Parathyroid adenoma (tissue), 2 donors: ENCODE measurements at regions not wholly inside any gene's neighbourhood (a gene's known extent, or its start where the extent isn't known, plus 50 kb on each side); places are given as distances from the start of the nearest gene placed in this dataset.

Experiments used
- H2AFZ ChIP-seq: fragments of 300-600 bp; sonication (generic); one replicate; pipeline ENCODE4 v1.7.0; 2017; ENCODE audit warnings: antibody characterized with exemption, mild to moderate bottlenecking
- H3K27ac ChIP-seq: fragments of 300-600 bp; sonication (generic); one replicate; pipeline ENCODE4 v1.7.0; 2017
- H3K27me3 ChIP-seq: fragments of 300-600 bp; sonication (generic); one replicate; pipeline ENCODE4 v1.7.0; 2017; ENCODE audit warnings: low read length; ENCODE audit not compliant: control insufficient read depth, insufficient read depth
- H3K36me3 ChIP-seq: fragments of 300-600 bp; sonication (generic); one replicate; pipeline ENCODE4 v1.7.0; 2017; ENCODE audit warnings: low read length; ENCODE audit not compliant: control insufficient read depth, insufficient read depth
- H3K4me1 ChIP-seq: fragments of 300-600 bp; sonication (generic); one replicate; pipeline ENCODE4 v1.7.0; 2017; ENCODE audit warnings: control low read depth
- H3K4me2 ChIP-seq: fragments of 300-600 bp; sonication (generic); one replicate; pipeline ENCODE4 v1.7.0; 2017; ENCODE audit warnings: low read length
- H3K4me3 ChIP-seq: fragments of 300-600 bp; sonication (generic); one replicate; pipeline ENCODE4 v1.7.0; 2017; ENCODE audit warnings: low read depth, low read length
- H3K79me2 ChIP-seq: fragments of 300-600 bp; sonication (generic); one replicate; pipeline ENCODE4 v1.7.0; 2017; ENCODE audit warnings: control low read depth
- H3K9ac ChIP-seq: fragments of 300-600 bp; sonication (generic); one replicate; pipeline ENCODE4 v1.7.0; 2017; ENCODE audit warnings: mild to moderate bottlenecking
- H3K9me3 ChIP-seq: fragments of 300-600 bp; sonication (generic); one replicate; pipeline ENCODE4 v1.7.0; 2017; ENCODE audit warnings: low read length; ENCODE audit not compliant: control insufficient read depth
- CTCF ChIP-seq: fragments of 300-600 bp; sonication (generic); IDR thresholded peaks from one replicate; pipeline ENCODE4 v1.7.0; 2017; ENCODE audit warnings: antibody characterized with exemption, mild to moderate bottlenecking
- donor health status: primary hyperparathyroidism.

GRCh38 chr14:87732562-87732961, 260.4 kb downstream of the GALC start:
- Histone ChIP-seq H3K9me3 (no peaks in the 10 kb centered on the region), H3K27me3 (no peaks in the 10 kb centered on the region), H3K79me2 (no peaks in the 10 kb centered on the region), H2AFZ (no peak overlapping the region), H3K27ac (no peak overlapping the region), H3K4me1 (no peaks in the 10 kb centered on the region), H3K36me3 (no peaks in the 10 kb centered on the region), H3K4me2 (no peak overlapping the region), H3K9ac (no peak overlapping the region), H3K4me3 (no peak overlapping the region)
- no peak for TF ChIP-seq CTCF

GRCh38 chr14:87725318-87725717, 267.7 kb downstream of the GALC start:
- Histone ChIP-seq H3K9me3 (no peaks in the 10 kb centered on the region), H3K9ac (no peak overlapping the region), H3K4me2 (no peak overlapping the region), H3K27ac (no peak overlapping the region), H3K36me3 (no peaks in the 10 kb centered on the region), H3K27me3 (no peaks in the 10 kb centered on the region), H3K4me1 (no peaks in the 10 kb centered on the region), H2AFZ (no peak overlapping the region), H3K79me2 (no peaks in the 10 kb centered on the region), H3K4me3 (no peak overlapping the region)
- TF ChIP-seq CTCF: no peak

- Histone ChIP-seq H3K4me1 (no peaks in the 10 kb centered on the region), H3K79me2 (no peaks in the 10 kb centered on the region), H3K9me3 (no peaks in the 10 kb centered on the region), H3K27me3 (no peaks in the 10 kb centered on the region), H3K27ac (no peak overlapping the region), H3K36me3 (no peaks in the 10 kb centered on the region), H3K4me3 (no peak overlapping the region), H3K9ac (no peak overlapping the region), H3K4me2 (no peak overlapping the region), H2AFZ (no peak overlapping the region)
- no peak for TF ChIP-seq CTCF
These were observed 280.4 kb downstream of the GALC start for GRCh38 chr14:87712396-87713090.

GRCh38 chr14:87705439-87705896, 287.5 kb downstream of the GALC start:
- no peak for TF ChIP-seq CTCF
- Histone ChIP-seq H3K4me3 (no peak overlapping the region), H3K27ac (no peak overlapping the region), H3K4me1 (no peaks in the 10 kb centered on the region), H2AFZ (no peak overlapping the region), H3K27me3 (no peaks in the 10 kb centered on the region), H3K4me2 (no peak overlapping the region), H3K36me3 (no peaks in the 10 kb centered on the region), H3K9me3 (no peaks in the 10 kb centered on the region), H3K79me2 (no peaks in the 10 kb centered on the region), H3K9ac (no peak overlapping the region)

- no peak for TF ChIP-seq CTCF
- H3K27me3 ChIP-seq: no peaks in the 10 kb centered on the region
These were observed 294.5 kb downstream of the GALC start for GRCh38 chr14:87698481-87698880.

More at GRCh38 chr14:87698481-87698880, 294.5 kb downstream of the GALC start:
- Histone ChIP-seq H3K9me3 (no peaks in the 10 kb centered on the region), H3K4me3 (no peak overlapping the region), H3K36me3 (no peaks in the 10 kb centered on the region), H3K4me1 (no peaks in the 10 kb centered on the region), H3K79me2 (no peaks in the 10 kb centered on the region), H3K9ac (no peak overlapping the region), H3K4me2 (no peak overlapping the region), H3K27ac (no peak overlapping the region), H2AFZ (no peak overlapping the region)
